ENCODE measurements at regions not wholly inside any gene's neighbourhood (a gene's known extent, or its start where the extent isn't known, plus 50 kb on each side); places are given as distances from the start of the nearest gene placed in this dataset.

GRCh38 chr5:117417501-117417900 lies 842.9 kb upstream of the SEMA6A start:
- TF ChIP-seq CTCF (IDR thresholded peaks at IDR 0.05; ENCODE audit: poor library complexity, severe bottlenecking): no peak
- no peak for TF ChIP-seq REST (IDR thresholded peaks at IDR 0.05; ENCODE audit: borderline replicate concordance)
- no peak for TF ChIP-seq SMC3 (conservative IDR thresholded peaks at IDR 0.05; ENCODE audit: poor library complexity)
- TF ChIP-seq TAF1 (IDR thresholded peaks at IDR 0.05; ENCODE audit: low read depth): no peak
- no peak for TF ChIP-seq EZH2 (IDR thresholded peaks at IDR 0.05; ENCODE audit: borderline replicate concordance, insufficient read depth, low read length, poor library complexity, severe bottlenecking)
- no peak for TF ChIP-seq RAD21 (conservative IDR thresholded peaks at IDR 0.05)
- TF ChIP-seq POLR2AphosphoS5 (IDR thresholded peaks at IDR 0.05): no peak
